Prostate gland (tissue), 2 donors: ENCODE measurements at regions not wholly inside any gene's neighbourhood (a gene's known extent, or its start where the extent isn't known, plus 50 kb on each side); places are given as distances from the start of the nearest gene placed in this dataset.

Experiments used
- DNase-seq: peaks from one replicate; pipeline ENCODE4 v3.0.0-alpha.2; 2019; ENCODE audit warnings: low spot score
- H3K27ac ChIP-seq, 2 donors: fragments of 200-600 bp; sonication (generic); 2 replicates each; pipeline ENCODE4 v1.5.1; 2017 to 2019
- H3K27me3 ChIP-seq: fragments of 200-600 bp; sonication (generic); replicated peaks from 2 replicates; pipeline ENCODE4 v1.5.1; 2019; ENCODE audit not compliant: insufficient read depth
- H3K36me3 ChIP-seq, 2 donors: fragments of 200-600 bp; sonication (generic); 1 replicate in 1 of 2; 2 replicates in 1 of 2; pipeline versions ENCODE4 v1.5.1 to v1.8.1; 2017 to 2019
- H3K4me1 ChIP-seq: fragments of 200-600 bp; sonication (generic); replicated peaks from 2 replicates; pipeline ENCODE4 v1.5.1; 2019
- H3K4me3 ChIP-seq, 2 donors: fragments of 200-600 bp; sonication (generic); 2 replicates each; pipeline ENCODE4 v1.5.1; 2017 to 2019
- H3K9me3 ChIP-seq: fragments of 200-600 bp; sonication (generic); 2 replicates; pipeline ENCODE4 v1.5.1; 2017
- CTCF ChIP-seq, 4 experiments: fragments of 200-600 bp in 2 of 4; fragments of 450-650 bp in 2 of 4; sonication (generic) in 2 of 4; IDR thresholded peaks; 1 replicate in 3 of 4; 2 replicates in 1 of 4; pipeline ENCODE4 v1.5.1; 2016 to 2019; ENCODE audit warnings: antibody characterized with exemption in 4 of 4, mild to moderate bottlenecking in 2 of 4, moderate library complexity in 2 of 4
- POLR2A ChIP-seq: fragments of 450-650 bp; IDR thresholded peaks from one replicate; pipeline ENCODE4 v1.6.1; 2016; ENCODE audit warnings: antibody characterized with exemption, mild to moderate bottlenecking
- POLR2AphosphoS5 ChIP-seq: sonication (generic); formaldehyde crosslinking; IDR thresholded peaks from one replicate; pipeline ENCODE4 v1.6.1; 2017; ENCODE audit warnings: antibody characterized with exemption
- WGBS: methylation state at CpG from one replicate; pipeline ENCODE4 v1.1.5; 2018; 5-methylcytosine and 5-hydroxymethylcytosine counted together
- intact Hi-C: fragments of 100-400 bp; cut with DNase I; formaldehyde crosslinking; loops from one replicate; pipeline ENCODE4 v1.14.2; 2022

GRCh38 chr3:191894406-191894805, 433.4 kb downstream of the PYDC2 start:
- Histone ChIP-seq H3K4me1 (no peaks in the 10 kb centered on the region), H3K27me3 (no peaks in the 10 kb centered on the region), H3K27ac (no peak overlapping the region), H3K36me3 (no peaks in the 10 kb centered on the region), H3K9me3 (no peaks in the 10 kb centered on the region), H3K4me3 (no peak overlapping the region)
- DNase-seq, result no peak
- WGBS, result 43% methylated on average over 1 of the region's 1 CpG
- TF ChIP-seq POLR2A, result no peak
- TF ChIP-seq CTCF (IDR thresholded peaks at IDR 0.05), result no peak
- no peak for TF ChIP-seq POLR2AphosphoS5
- intact Hi-C loops, result no loop called here

GRCh38 chr3:191901741-191902140, 440.8 kb downstream of the PYDC2 start:
- Histone ChIP-seq H3K4me3 (no peak overlapping the region), H3K4me1 (no peaks in the 10 kb centered on the region), H3K27ac (no peak overlapping the region), H3K9me3 (no peaks in the 10 kb centered on the region), H3K36me3 (no peaks in the 10 kb centered on the region), H3K27me3 (no peaks in the 10 kb centered on the region)
- DNase-seq, result no peak
- 85% methylated on average over 2 of the region's 2 CpGs for WGBS
- TF ChIP-seq POLR2AphosphoS5 (no peak), POLR2A (no peak), CTCF (IDR thresholded peaks at IDR 0.05) (no peak)
- intact Hi-C loops, result no loop called here

- Histone ChIP-seq H3K4me1 (no peaks in the 10 kb centered on the region), H3K36me3 (no peaks in the 10 kb centered on the region), H3K4me3 (no peak overlapping the region), H3K9me3 (no peaks in the 10 kb centered on the region), H3K27me3 (no peaks in the 10 kb centered on the region), H3K27ac (no peak overlapping the region)
- DNase-seq, result no peak
- no peak for TF ChIP-seq POLR2AphosphoS5
- TF ChIP-seq CTCF (IDR thresholded peaks at IDR 0.05), result no peak
- TF ChIP-seq POLR2A, result no peak
- intact Hi-C loops, result no loop called here
- 84% methylated on average over 11 of the region's 11 CpGs for WGBS
Observed at GRCh38 chr3:191912616-191913204, 451.7 kb downstream of the PYDC2 start.

- Histone ChIP-seq H3K27me3 (no peaks in the 10 kb centered on the region), H3K27ac (no peak overlapping the region), H3K4me3 (no peak overlapping the region), H3K9me3 (no peaks in the 10 kb centered on the region), H3K36me3 (no peaks in the 10 kb centered on the region), H3K4me1 (no peaks in the 10 kb centered on the region)
- intact Hi-C loops, result no loop called here
- no peak for DNase-seq
- 71% methylated on average over 2 of the region's 2 CpGs for WGBS
- no peak for TF ChIP-seq CTCF (IDR thresholded peaks at IDR 0.05)
- TF ChIP-seq POLR2A, result no peak
Observed at GRCh38 chr3:191915712-191916111, 454.7 kb downstream of the PYDC2 start.

GRCh38 chr3:191919491-191920026, 458.6 kb downstream of the PYDC2 start:
- intact Hi-C loops, result no loop called here

More at GRCh38 chr3:191919491-191920026, 458.6 kb downstream of the PYDC2 start:
- H3K27ac ChIP-seq, result no peak overlapping the region
- no peaks in the 10 kb centered on the region for H3K9me3 ChIP-seq
- DNase-seq, result no peak
- H3K36me3 ChIP-seq, result no peaks in the 10 kb centered on the region
- no peaks in the 10 kb centered on the region for H3K4me1 ChIP-seq
- no peaks in the 10 kb centered on the region for H3K27me3 ChIP-seq
- no peak overlapping the region for H3K4me3 ChIP-seq
- no peak for TF ChIP-seq POLR2AphosphoS5
- no peak for TF ChIP-seq CTCF (IDR thresholded peaks at IDR 0.05)
- no peak for TF ChIP-seq POLR2A
- WGBS, result 79% methylated on average over 3 of the region's 3 CpGs
